Right atrium auricular region (tissue), 2 donors: ENCODE measurements at regions not wholly inside any gene's neighbourhood (a gene's known extent, or its start where the extent isn't known, plus 50 kb on each side); places are given as distances from the start of the nearest gene placed in this dataset.

Source experiments
- DNase-seq: peaks from one replicate; pipeline ENCODE4 v3.0.0-alpha.2; 2019; ENCODE audit warnings: low spot score
- H3K27ac ChIP-seq, 2 donors: fragments of 200-600 bp; sonication (generic); 1 replicate in 1 of 2; 2 replicates in 1 of 2; pipeline ENCODE4 v1.5.1; 2016 to 2019
- H3K27me3 ChIP-seq, 2 donors: fragments of 200-600 bp; sonication (generic); one replicate each; pipeline versions ENCODE4 v1.5.1 to v1.6.0; 2017 to 2019
- H3K36me3 ChIP-seq: fragments of 200-600 bp; sonication (generic); one replicate; pipeline ENCODE4 v1.5.1; 2016
- H3K4me1 ChIP-seq, 2 donors: fragments of 200-600 bp; sonication (generic); one replicate each; pipeline versions ENCODE4 v1.5.1 to v1.6.0; 2017 to 2019
- H3K4me3 ChIP-seq, 2 donors: fragments of 200-600 bp; sonication (generic); 1 replicate in 1 of 2; 2 replicates in 1 of 2; pipeline ENCODE4 v1.5.1; 2017 to 2019; ENCODE audit warnings: mild to moderate bottlenecking in 1 of 2, moderate library complexity in 1 of 2
- H3K9me3 ChIP-seq, 2 donors: fragments of 200-600 bp; sonication (generic); one replicate each; pipeline ENCODE4 v1.5.1; 2019
- CTCF ChIP-seq, 2 donors: fragments of 200-600 bp; sonication (generic); IDR thresholded peaks; one replicate each; pipeline ENCODE4 v1.5.1; 2019; ENCODE audit warnings: antibody characterized with exemption in 2 of 2

DNA sequence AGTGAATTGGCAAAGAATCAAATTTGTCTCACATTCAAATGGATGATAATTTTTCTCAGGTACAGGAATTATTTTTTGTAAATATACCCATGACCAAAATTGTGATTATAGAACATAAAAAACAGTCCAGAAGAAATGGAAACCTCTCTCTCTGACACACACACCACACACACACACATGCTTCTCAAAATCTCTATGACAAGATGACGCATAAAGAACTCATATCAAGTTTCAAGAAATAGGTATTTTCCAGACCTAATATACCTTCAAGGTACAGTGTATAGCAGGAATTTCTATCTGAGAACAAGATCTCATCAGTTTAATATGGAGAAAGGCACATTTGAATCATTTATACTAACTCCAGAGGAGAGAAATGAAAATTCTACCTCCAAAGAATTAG lies 1069.1 kb upstream of the ALCAM start:
- Histone ChIP-seq H3K27ac (no peak overlapping the region), H3K9me3 (no peaks in the 10 kb centered on the region), H3K4me1 (no peaks in the 10 kb centered on the region), H3K27me3 (no peaks in the 10 kb centered on the region), H3K4me3 (no peak overlapping the region), H3K36me3 (no peaks in the 10 kb centered on the region)
- DNase-seq, result no peak
- no peak for TF ChIP-seq CTCF (IDR thresholded peaks at IDR 0.05)

GRCh38 chr3:104298662-104299061 lies 1068.0 kb upstream of the ALCAM start:
- TF ChIP-seq CTCF (IDR thresholded peaks at IDR 0.05), result no peak
- Histone ChIP-seq H3K27ac (no peak overlapping the region), H3K4me1 (no peaks in the 10 kb centered on the region), H3K27me3 (no peaks in the 10 kb centered on the region), H3K4me3 (no peak overlapping the region), H3K36me3 (no peaks in the 10 kb centered on the region), H3K9me3 (no peaks in the 10 kb centered on the region)
- no peak for DNase-seq

DNA sequence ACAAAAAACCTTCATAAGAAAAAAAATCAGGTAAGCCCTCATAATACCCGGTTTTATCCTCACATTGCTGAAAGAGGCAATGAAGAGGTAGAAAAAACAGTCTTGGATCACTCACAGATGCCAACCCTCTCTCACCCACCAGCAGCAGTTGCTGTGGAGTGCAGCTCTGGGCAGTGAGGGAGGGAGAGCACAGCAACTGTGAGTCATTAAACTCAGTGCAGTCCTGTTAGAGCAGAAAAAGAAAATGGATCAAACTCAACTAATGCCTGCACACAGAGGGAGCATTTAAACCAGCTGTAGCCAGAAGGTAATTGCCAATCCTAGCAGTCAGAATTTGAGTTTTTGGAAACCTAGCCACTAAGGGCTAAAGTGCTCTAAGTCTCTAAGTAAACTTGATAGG lies 1050.6 kb upstream of the ALCAM start:
- Histone ChIP-seq H3K4me1 (no peaks in the 10 kb centered on the region), H3K27me3 (no peaks in the 10 kb centered on the region), H3K27ac (no peak overlapping the region), H3K36me3 (no peaks in the 10 kb centered on the region), H3K9me3 (peaks cover 0 to 12% of the 10 kb centered on the region in 2 donors), H3K4me3 (no peak overlapping the region)
- DNase-seq, result no peak
- TF ChIP-seq CTCF (IDR thresholded peaks at IDR 0.05), result no peak

- DNase-seq, result no peak
- H3K4me3 ChIP-seq, result no peak overlapping the region
- H3K36me3 ChIP-seq, result no peaks in the 10 kb centered on the region
- TF ChIP-seq CTCF (IDR thresholded peaks at IDR 0.05), result no peak
- no peaks in the 10 kb centered on the region for H3K4me1 ChIP-seq
- no peaks in the 10 kb centered on the region for H3K27me3 ChIP-seq
- H3K9me3 ChIP-seq, result peaks cover 0 to 26% of the 10 kb centered on the region in 2 donors
- no peak overlapping the region for H3K27ac ChIP-seq
Measured at GRCh38 chr3:104323226-104323625, 1043.5 kb upstream of the ALCAM start.

- no peak overlapping the region for H3K4me3 ChIP-seq
- no peaks in the 10 kb centered on the region for H3K4me1 ChIP-seq
- TF ChIP-seq CTCF (IDR thresholded peaks at IDR 0.05), result no peak
- H3K27ac ChIP-seq, result no peak overlapping the region
- H3K36me3 ChIP-seq, result no peaks in the 10 kb centered on the region
- H3K9me3 ChIP-seq, result no peaks in the 10 kb centered on the region
- no peak for DNase-seq
- H3K27me3 ChIP-seq, result no peaks in the 10 kb centered on the region
Measured at GRCh38 chr3:104347291-104347690, 1019.4 kb upstream of the ALCAM start.

GRCh38 chr3:104349836-104350235 lies 1016.9 kb upstream of the ALCAM start:
- H3K27me3 ChIP-seq, result no peaks in the 10 kb centered on the region
- H3K4me3 ChIP-seq, result no peak overlapping the region
- TF ChIP-seq CTCF (IDR thresholded peaks at IDR 0.05), result no peak

More at GRCh38 chr3:104349836-104350235, 1016.9 kb upstream of the ALCAM start:
- no peaks in the 10 kb centered on the region for H3K36me3 ChIP-seq
- H3K9me3 ChIP-seq, result no peaks in the 10 kb centered on the region
- DNase-seq, result no peak
- H3K27ac ChIP-seq, result no peak overlapping the region
- no peaks in the 10 kb centered on the region for H3K4me1 ChIP-seq
